A673 (cell line): ENCODE measurements at regions not wholly inside any gene's neighbourhood (a gene's known extent, or its start where the extent isn't known, plus 50 kb on each side); places are given as distances from the start of the nearest gene placed in this dataset.

ENCODE experiments used
- BruUV-seq: library from RNA; stranded (reverse); fragments of 400-500 nt; replicated peaks from 2 replicates; lab custom pipeline; 2021; lab: Mats Ljungman, UMichigan
- CTCF ChIA-PET: fragments of 300-600 bp; sonication (Branson Sonifier 250); formaldehyde crosslinking; loops from one replicate; lab custom pipeline; 2022; ENCODE audit warnings: antibody characterized with exemption; lab: Charles Lee
- POLR2A ChIA-PET: fragments of 300-600 bp; sonication (Branson Sonifier 250); formaldehyde crosslinking; loops from one replicate; lab custom pipeline; 2022; ENCODE audit warnings: antibody characterized with exemption; ENCODE audit not compliant: low non-redundant PET; lab: Charles Lee
- DNase-seq: peaks from one replicate; pipeline ENCODE4 v3.0.0-alpha.2; 2015; ENCODE audit warnings: low spot score
- H3K27ac ChIP-seq: fragments of 200-600 bp; sonication (generic); 2 replicates; pipeline ENCODE4 v1.5.1; 2016; ENCODE audit warnings: mixed run types, low read depth, mild to moderate bottlenecking, mixed read lengths, antibody characterized with exemption, low read length; ENCODE audit not compliant: poor library complexity, severe bottlenecking
- H3K27me3 ChIP-seq: fragments of 200-600 bp; sonication (generic); replicated peaks from 2 replicates; pipeline ENCODE4 v1.6.1; 2017; ENCODE audit warnings: mixed run types, low read depth, mild to moderate bottlenecking, mixed read lengths, antibody characterized with exemption, low read length; ENCODE audit not compliant: insufficient read depth, poor library complexity
- H3K36me3 ChIP-seq: fragments of 200-600 bp; sonication (generic); 2 replicates; pipeline ENCODE4 v1.6.1; 2016; ENCODE audit warnings: mixed run types, mild to moderate bottlenecking, mixed read lengths, antibody characterized with exemption, low read length; ENCODE audit not compliant: insufficient read depth, poor library complexity, severe bottlenecking
- H3K4me1 ChIP-seq: fragments of 200-600 bp; sonication (generic); 2 replicates; pipeline ENCODE4 v1.6.1; 2017; ENCODE audit warnings: mixed run types, mild to moderate bottlenecking, mixed read lengths, antibody characterized with exemption, low read length; ENCODE audit not compliant: insufficient read depth, poor library complexity, severe bottlenecking
- H3K4me3 ChIP-seq: fragments of 200-600 bp; sonication (generic); 2 replicates; pipeline ENCODE4 v1.5.1; 2016; ENCODE audit warnings: low read depth, mixed run types, mild to moderate bottlenecking, mixed read lengths, low read length; ENCODE audit not compliant: poor library complexity, severe bottlenecking
- H3K9me3 ChIP-seq: fragments of 200-600 bp; sonication (generic); 2 replicates; pipeline ENCODE4 v1.6.1; 2016; ENCODE audit warnings: mixed run types, low read depth, mild to moderate bottlenecking, mixed read lengths, antibody characterized with exemption, low read length; ENCODE audit not compliant: poor library complexity, severe bottlenecking
- EZH2 ChIP-seq: fragments of 200-600 bp; sonication (generic); IDR thresholded peaks from 2 replicates; pipeline ENCODE4 v1.6.1; 2017; ENCODE audit warnings: borderline replicate concordance, low read depth, mild to moderate bottlenecking, mixed read lengths, antibody characterized with exemption, low read length; ENCODE audit not compliant: poor library complexity, severe bottlenecking
- intact Hi-C: fragments of 100-400 bp; cut with micrococcal nuclease; formaldehyde crosslinking; loops from one replicate; pipeline ENCODE4 v1.10.0; 2022; ENCODE audit not compliant: unreplicated experiment
- TF ChIP-seq, protein P1 (sequence below): fragments of 300-800, 200-600 bp; sonication (generic); conservative IDR thresholded peaks from 2 replicates; pipeline ENCODE4 v1.5.1; 2017; ENCODE audit warnings: low read depth, mild to moderate bottlenecking, antibody characterized with exemption, low read length, moderate library complexity, mixed read lengths

DNA sequence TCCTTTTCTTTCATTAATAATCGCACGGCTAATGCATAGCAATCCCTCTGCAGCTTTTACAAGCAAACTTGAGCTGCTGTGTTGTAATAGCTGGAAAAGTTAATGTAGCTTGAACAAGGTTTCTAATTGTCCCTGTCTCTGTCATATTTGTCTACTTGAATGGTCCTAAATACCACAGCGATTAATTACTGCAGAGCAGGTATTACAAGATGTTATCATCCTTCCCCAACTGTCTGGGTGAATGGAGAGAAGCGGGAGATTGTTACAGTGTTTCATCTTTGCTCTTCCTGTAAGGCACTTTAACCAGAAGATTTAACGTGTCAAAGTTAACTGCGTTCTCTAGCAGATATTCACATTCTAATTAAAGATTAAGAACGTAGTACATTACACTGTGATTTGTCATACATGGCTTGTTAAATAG is 422.2 kb upstream of the POU3F3 start:
- Histone ChIP-seq H3K4me3 (no peak overlapping the region), H3K27me3 (no peaks in the 10 kb centered on the region), H3K4me1 (no peaks in the 10 kb centered on the region), H3K9me3 (no peaks in the 10 kb centered on the region), H3K27ac (no peak overlapping the region), H3K36me3 (no peaks in the 10 kb centered on the region)
- TF ChIP-seq EZH2: no peak
- TF ChIP-seq, protein P1, sequence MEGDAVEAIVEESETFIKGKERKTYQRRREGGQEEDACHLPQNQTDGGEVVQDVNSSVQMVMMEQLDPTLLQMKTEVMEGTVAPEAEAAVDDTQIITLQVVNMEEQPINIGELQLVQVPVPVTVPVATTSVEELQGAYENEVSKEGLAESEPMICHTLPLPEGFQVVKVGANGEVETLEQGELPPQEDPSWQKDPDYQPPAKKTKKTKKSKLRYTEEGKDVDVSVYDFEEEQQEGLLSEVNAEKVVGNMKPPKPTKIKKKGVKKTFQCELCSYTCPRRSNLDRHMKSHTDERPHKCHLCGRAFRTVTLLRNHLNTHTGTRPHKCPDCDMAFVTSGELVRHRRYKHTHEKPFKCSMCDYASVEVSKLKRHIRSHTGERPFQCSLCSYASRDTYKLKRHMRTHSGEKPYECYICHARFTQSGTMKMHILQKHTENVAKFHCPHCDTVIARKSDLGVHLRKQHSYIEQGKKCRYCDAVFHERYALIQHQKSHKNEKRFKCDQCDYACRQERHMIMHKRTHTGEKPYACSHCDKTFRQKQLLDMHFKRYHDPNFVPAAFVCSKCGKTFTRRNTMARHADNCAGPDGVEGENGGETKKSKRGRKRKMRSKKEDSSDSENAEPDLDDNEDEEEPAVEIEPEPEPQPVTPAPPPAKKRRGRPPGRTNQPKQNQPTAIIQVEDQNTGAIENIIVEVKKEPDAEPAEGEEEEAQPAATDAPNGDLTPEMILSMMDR: no peak
- POLR2A ChIA-PET: no interaction called here
- BruUV-seq: no TSS peak
- CTCF ChIA-PET: no interaction called here
- no peak for DNase-seq
- intact Hi-C loops: no loop called here

DNA sequence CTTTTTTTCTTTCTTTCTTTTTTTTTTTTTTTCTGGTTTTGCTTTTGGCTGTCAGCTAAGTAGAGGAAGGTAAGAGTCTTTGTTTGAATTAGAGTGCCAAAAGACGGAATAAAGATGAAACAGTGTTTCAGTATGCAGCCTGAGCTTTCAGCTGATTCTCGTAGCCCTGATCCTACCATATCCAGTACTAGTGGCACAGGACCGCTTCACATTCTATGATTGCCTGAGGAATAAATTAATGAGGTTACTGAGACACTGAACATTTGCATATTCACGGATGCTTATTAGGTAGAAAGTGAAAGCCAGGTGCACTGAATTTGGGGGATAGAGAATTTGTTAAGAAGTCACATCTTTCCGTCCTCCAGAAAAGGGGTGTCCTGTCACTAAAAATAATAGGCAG is 421.5 kb upstream of the POU3F3 start:
- ChIA-PET CTCF (no interaction called here), POLR2A (no interaction called here)
- no peaks in the 10 kb centered on the region for H3K4me1 ChIP-seq
- H3K4me3 ChIP-seq: no peak overlapping the region
- H3K36me3 ChIP-seq: no peaks in the 10 kb centered on the region
- intact Hi-C loops: no loop called here
- no peak overlapping the region for H3K27ac ChIP-seq
- H3K27me3 ChIP-seq: no peaks in the 10 kb centered on the region
- no peaks in the 10 kb centered on the region for H3K9me3 ChIP-seq
- DNase-seq: no peak
- BruUV-seq: no TSS peak
- TF ChIP-seq, protein P1: no peak
- no peak for TF ChIP-seq EZH2

- no peak overlapping the region for H3K4me3 ChIP-seq
- CTCF ChIA-PET: no interaction called here
- POLR2A ChIA-PET: no interaction called here
These were observed 420.9 kb upstream of the POU3F3 start for GRCh38 chr2:104432991-104433390.

More at GRCh38 chr2:104432991-104433390, 420.9 kb upstream of the POU3F3 start:
- intact Hi-C loops: no loop called here
- Histone ChIP-seq H3K36me3 (no peaks in the 10 kb centered on the region), H3K4me1 (no peaks in the 10 kb centered on the region), H3K9me3 (no peaks in the 10 kb centered on the region), H3K27ac (no peak overlapping the region), H3K27me3 (no peaks in the 10 kb centered on the region)
- TF ChIP-seq EZH2: no peak
- TF ChIP-seq, protein P1: no peak
- no TSS peak for BruUV-seq
- DNase-seq: no peak
